GM21576 (cell line): ENCODE measurements at regions not wholly inside any gene's neighbourhood (a gene's known extent, or its start where the extent isn't known, plus 50 kb on each side); places are given as distances from the start of the nearest gene placed in this dataset.
A peak's percentile ranks its signal among the peaks of the same experiment; 100 is the strongest.

Source experiments
- ATAC-seq: cut with Tn5 transposase; IDR thresholded peaks from one replicate; pipeline ENCODE4 v1.9.1; 2021; ENCODE audit warnings: mild to moderate bottlenecking, moderate library complexity; ENCODE audit not compliant: unreplicated experiment

DNA sequence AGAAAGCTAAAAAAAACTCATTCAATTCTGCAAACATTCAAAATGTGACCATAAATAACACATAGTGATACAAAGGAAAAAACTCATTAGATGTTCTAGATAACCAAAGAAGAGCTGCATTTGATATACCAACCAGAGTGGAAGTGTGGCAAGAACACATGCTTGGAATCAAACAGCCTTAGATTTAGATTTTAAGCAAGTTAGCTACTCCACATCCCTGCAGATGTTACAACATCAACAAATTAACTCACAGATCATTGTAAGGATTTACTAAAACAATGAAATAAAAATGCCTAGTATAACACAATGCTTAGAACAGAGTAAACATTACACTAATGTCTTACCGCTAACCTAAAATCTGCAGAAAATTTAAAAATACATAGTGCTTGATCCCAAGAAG is 114.0 kb upstream of the AKIP1 start:
- ATAC-seq = no peak

DNA sequence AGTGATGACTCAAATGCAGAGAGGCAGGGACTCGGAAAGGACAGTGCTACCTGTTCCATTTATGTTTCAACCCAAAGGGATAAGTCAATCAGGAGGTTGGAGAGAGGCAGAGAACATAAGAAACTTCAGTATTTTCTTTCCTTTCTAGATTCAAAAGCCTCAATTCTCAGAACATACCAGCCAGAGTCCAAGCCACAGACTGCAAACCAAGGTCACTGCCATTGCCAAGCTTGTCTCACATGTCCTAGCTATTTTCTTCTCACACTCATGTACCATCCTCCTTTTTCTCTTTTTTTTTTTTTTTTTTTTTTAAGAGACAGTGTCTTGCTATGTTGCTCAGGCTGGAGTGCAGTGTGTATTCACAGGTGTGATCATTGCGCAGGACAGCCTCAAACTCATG is 111.7 kb upstream of the AKIP1 start:
- no peak for ATAC-seq

DNA sequence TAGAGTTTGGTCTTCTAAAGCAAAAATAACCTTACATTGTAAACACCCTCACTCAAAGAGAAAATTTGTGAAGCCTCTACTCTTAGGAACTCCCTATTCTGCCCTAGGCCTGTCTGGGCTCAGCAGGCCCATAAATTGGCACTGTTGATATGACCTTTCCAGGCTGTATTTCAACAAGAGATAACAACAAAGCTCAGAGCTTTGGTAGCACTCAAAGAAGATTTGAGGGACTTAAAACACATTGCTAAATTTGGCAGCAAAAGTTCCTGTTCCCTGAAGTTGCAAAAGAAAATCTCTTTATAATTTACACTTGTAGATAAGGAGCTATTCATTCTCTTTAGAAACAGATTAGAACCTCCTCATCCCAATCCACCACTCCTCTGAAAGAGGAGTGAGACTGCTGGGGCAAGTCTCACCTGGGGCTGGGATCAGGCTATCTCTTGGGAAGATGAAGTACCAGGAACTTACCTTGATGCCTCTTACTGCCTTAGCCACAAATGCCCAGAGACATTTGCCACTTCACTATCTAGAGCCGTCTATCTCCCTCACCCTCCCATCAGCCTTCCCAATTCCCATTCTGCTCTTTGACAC is 110.4 kb upstream of the AKIP1 start:
- ATAC-seq = no peak

DNA sequence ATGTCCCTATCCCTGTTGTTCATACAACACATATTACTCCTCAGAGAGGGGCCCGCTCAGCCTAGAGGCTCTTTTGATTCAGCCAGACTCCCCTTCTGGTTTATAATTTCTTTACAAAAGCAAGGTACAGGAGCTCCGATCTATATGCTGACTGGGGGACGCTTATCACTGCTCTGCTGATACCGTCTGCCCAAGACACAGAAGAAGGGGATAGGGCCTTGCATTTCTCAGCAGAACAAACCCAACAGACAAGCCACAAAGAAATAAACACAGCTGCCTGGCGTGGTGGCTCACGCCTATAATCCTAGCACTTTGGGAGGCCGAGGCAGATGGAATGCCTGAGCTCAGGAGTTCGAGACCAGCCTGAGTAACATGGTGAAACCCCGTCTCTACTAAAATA is 109.9 kb upstream of the AKIP1 start:
- no peak for ATAC-seq

GRCh38 chr11:8802251-8802650 is 108.7 kb upstream of the AKIP1 start:
- no peak for ATAC-seq

DNA sequence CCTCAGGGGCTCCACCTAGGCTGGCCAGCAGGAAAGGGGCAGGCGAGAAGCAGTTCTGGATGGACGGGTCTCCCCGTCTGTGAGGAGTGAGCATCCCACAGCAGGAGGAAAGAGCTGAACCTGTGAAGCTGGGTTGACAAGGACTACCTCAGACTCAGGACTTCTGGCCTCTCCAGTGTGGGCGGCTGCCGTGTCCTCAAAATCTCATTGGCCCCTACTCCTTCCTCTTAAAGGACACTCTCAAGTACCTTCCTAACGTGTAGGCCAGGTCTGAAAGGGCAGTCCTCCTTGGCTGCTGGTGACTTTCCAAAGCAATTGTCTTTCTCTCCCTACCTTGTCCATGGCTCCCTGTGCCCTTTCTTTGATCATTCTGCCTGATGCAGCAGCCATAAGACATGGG is 107.0 kb upstream of the AKIP1 start:
- ATAC-seq = no peak

DNA sequence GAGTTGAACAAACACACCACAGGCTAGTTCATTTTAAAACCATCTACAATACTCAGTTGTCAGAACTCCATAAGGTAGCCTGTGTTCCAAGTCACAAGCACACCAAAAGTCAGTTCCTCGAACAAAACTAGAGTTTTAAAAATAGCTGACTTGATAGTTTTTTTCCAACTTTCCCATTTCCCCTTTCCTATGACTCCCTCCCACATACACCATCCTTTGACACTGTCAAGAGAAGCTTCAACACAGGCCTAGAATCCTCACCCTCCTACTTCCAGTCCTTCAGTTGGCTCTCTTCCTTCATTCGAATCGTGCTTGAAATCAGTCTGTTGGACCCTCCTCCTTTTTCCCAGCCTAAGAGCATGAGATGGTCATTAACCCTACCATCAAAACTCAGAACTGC is 105.7 kb upstream of the AKIP1 start:
- ATAC-seq = no peak

DNA sequence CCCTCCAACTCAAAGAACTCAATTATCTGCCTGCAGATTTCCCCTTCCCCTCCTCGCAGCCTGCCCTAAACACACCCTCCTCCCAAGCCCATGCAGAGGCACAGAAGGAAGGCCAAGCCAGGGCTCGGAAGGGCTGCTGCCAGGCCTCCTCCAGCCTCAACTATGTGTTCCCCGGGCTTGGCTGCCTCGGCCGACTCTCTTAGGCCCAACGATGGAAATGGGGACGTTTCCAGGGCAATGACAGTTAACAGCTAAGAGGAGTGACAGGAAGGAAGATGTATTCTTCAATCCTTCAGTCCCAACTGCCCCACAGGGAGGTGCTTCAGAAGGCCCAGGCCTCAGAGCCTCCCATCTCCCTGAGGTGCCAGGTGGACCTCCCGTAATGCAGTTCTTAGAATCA is 104.0 kb upstream of the AKIP1 start:
- ATAC-seq = no peak

DNA sequence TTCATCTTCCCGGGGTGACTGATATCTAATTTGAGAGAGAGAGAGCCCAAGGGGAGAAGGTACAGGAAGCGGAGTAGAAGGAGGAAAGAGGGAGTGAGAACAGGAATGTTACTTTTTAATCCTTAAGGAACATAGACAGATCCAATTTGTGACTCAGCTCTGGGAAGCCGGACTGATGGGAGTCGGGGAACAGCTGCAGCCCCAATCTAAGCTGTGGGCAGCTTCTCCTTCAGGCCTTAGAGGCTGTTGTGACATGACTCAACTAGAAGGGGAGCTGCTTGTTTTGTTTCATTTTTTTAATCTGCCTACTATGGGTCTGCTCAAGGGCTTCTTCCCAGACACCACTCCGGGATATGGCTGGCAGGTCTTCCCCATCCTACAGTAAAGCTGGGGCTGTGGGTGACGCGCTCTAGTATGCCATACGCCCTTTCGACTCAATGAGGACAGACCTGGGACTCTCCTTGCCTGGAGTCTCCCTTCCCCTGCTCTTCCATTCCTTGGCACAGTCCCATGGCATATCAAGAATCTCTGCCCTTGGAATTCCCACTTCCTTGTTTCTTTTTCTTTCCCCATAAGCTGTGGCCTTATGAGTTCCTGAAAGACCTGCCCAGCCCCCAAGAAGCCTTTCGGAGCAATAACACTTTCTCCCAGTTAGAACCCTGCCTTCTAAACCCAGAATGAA is 103.3 kb upstream of the AKIP1 start:
- ATAC-seq = no peak

DNA sequence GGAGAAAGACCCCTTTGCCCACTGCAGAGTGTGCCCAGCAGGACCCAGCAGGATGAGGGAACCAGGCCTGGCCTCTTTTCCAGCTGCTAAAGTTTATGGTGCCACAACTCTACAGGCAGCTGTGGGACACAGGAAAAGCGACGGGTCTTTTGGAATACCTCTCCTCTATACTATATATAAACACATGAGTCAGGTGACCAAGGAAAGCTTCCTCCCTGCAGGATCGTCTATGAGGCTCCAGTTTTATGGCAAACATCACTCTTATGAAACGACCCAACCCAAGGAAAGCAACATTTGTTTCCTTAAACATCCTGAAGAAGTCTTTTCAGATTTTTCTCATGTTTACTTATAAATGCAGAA is 102.8 kb upstream of the AKIP1 start:
- ATAC-seq = no peak

DNA sequence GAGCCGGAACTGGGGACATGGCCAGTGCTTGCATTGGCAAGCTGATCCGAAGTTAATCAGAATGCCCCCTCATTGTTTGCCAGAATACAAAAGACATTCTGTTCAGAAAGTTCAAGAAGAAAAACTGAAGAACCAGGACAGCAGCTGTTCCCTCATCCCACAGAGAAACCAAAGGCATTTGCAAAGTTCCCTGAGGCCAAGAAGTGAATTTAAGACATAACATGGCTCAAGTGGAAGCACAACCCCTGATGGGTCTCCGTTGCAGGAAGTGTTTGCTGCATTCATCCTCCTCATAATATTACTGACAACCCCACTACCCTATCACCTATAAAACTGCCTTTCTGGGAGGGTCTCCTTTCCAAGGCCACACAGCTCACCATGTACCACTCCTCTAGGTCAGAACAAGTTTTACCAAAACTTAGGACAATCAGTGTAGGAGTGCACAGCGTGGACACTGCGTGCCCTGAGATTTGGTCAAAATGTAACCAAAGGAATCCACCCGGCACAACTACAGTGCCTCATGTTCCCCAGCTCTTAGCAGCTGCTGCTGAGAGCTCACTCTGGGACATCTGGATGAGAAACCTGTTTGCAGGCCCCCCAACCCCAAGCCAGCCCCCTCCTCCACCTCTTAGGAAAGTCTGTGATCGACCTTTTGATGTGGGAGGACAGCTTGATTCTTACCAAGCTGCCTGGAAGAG is 101.6 kb upstream of the AKIP1 start:
- no peak for ATAC-seq

- ATAC-seq = no peak
Measured at GRCh38 chr11:8809939-8810539, 101.0 kb upstream of the AKIP1 start.

GRCh38 chr11:8810540-8811301 is 100.3 kb upstream of the AKIP1 start:
- ATAC-seq = no peak

DNA sequence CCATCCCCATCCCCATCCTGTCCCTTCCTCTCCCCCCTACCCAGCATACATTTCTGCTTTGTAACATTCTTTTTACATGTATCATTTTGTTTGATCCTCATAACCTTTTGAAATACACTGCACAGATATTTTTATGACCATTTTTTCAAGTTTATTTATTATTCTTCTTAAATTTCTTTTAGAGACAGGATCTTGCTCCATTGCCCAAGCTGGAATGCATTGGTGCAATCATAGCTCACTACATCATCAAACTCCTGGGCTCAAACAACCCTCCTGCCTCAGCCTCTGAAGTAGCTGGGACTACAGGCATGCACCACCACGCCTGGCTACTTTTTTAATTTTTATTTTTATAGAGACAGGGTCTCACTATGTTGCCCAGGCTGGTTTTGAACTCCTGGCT is 99.4 kb upstream of the AKIP1 start:
- no peak for ATAC-seq

- ATAC-seq = no peak
Measured at GRCh38 chr11:8812438-8812837, 98.6 kb upstream of the AKIP1 start.

DNA sequence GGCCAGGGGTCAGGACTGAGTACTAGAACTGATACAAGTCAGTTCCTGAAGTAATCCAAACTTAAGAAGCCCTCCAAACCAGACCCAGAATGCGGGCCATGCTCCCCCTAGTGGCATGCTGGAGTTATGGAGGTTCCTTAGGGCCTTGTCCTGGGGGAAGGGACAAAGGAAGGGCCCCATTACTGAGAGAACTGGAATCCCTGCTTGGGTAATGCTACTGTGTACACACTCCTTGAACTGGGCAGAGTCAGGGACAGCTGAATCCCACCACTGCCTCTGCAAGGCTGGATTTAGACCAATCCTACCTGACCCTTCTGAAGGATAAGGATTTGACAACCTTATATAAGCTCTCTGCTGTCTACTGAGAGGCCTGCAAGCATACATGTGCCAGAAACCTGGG is 97.3 kb upstream of the AKIP1 start:
- ATAC-seq = peak; percentile 68

GRCh38 chr11:8814209-8814922 is 96.6 kb upstream of the AKIP1 start:
- no peak for ATAC-seq

- ATAC-seq = no peak
Measured at GRCh38 chr11:8814923-8815240, 96.1 kb upstream of the AKIP1 start.

DNA sequence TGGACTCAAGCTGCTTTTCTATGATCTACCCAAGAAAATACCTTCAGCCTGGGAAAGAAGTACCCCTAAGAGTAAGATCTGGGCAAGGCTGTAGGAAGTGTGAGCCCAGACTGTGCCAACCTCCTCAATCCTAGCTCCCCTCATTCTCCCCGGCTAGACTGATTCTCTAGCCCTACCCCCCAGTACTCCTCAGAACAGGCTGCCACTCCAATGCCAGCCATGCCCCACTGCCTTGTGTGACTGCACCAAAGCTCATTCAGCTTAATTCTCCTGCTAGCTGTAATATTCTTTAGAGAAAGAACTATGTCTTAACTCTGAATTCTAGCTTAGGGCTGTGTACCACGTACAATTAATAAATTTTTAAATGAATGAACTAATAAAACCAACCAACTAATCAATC is 92.6 kb upstream of the AKIP1 start:
- ATAC-seq = no peak

GRCh38 chr11:8820401-8820800 is 90.6 kb upstream of the AKIP1 start:
- no peak for ATAC-seq

DNA sequence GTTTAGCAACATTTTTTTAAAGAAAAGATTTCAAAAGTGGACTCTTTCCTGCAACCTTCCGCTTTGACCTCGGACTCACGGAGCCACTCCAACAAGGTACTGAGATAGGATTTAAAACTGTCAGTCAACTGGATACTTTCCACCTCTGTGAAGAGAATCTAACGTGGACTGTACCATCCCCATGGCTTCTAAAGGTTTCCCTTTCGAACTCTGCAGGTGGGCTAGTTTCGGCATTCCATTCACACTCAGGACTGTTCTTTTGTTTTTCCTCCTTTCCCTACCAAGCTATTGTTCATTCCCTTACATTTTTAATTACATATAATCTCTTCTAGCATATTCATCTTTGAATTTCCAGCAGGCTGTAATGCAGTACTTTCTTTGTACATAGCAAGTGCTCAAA is 88.5 kb upstream of the AKIP1 start:
- no peak for ATAC-seq
